NCI-H2081 (cell line): ENCODE measurements at regions not wholly inside any gene's neighbourhood (a gene's known extent, or its start where the extent isn't known, plus 50 kb on each side); places are given as distances from the start of the nearest gene placed in this dataset.

Experiments used
- DNase-seq, 2 experiments: peaks; one replicate each; lab custom pipeline; 2025; lab: John Stamatoyannopoulos, UW

- no peak for DNase-seq
Observed at GRCh38 chr3:187929112-187929816, 184.0 kb upstream of the BCL6 start.

- DNase-seq: no peak
Observed at GRCh38 chr3:187930021-187930420, 184.8 kb upstream of the BCL6 start.

GRCh38 chr3:187931101-187931500 lies 185.8 kb upstream of the BCL6 start:
- DNase-seq: no peak

- DNase-seq: no peak
Observed at GRCh38 chr3:187931770-187932278, 186.6 kb upstream of the BCL6 start.

- no peak for DNase-seq
Observed at GRCh38 chr3:187932530-187932929, 187.3 kb upstream of the BCL6 start.

- DNase-seq: no peak
Observed at GRCh38 chr3:187935623-187936156, 190.4 kb upstream of the BCL6 start.

GRCh38 chr3:187936676-187937075 lies 191.4 kb upstream of the BCL6 start:
- DNase-seq: no peak

- DNase-seq: no peak
Observed at GRCh38 chr3:187939891-187940290, 194.6 kb upstream of the BCL6 start.

- DNase-seq: no peak
Observed at GRCh38 chr3:187941135-187941847, 196.0 kb upstream of the BCL6 start.

GRCh38 chr3:187941848-187942194 lies 196.6 kb upstream of the BCL6 start:
- DNase-seq: no peak

- no peak for DNase-seq
Observed at GRCh38 chr3:187942658-187943241, 197.5 kb upstream of the BCL6 start.

- DNase-seq: no peak
Observed at GRCh38 chr3:187943677-187944389, 198.6 kb upstream of the BCL6 start.

GRCh38 chr3:187944390-187945179 lies 199.3 kb upstream of the BCL6 start:
- DNase-seq: no peak

- DNase-seq: no peak
Observed at GRCh38 chr3:187945374-187945773, 200.1 kb upstream of the BCL6 start.

GRCh38 chr3:187946163-187946691 lies 201.0 kb upstream of the BCL6 start:
- DNase-seq: no peak

- no peak for DNase-seq
Observed at GRCh38 chr3:187946981-187947380, 201.7 kb upstream of the BCL6 start.

GRCh38 chr3:187947927-187948682 lies 202.8 kb upstream of the BCL6 start:
- no peak for DNase-seq

- no peak for DNase-seq
Observed at GRCh38 chr3:187949093-187949820, 204.0 kb upstream of the BCL6 start.

- DNase-seq: no peak
Observed at GRCh38 chr3:187950671-187951070, 203.3 kb upstream of the LPP start.
